WTC11 (cell line): ENCODE measurements at regions not wholly inside any gene's neighbourhood (a gene's known extent, or its start where the extent isn't known, plus 50 kb on each side); places are given as distances from the start of the nearest gene placed in this dataset.

Experiments
- ATAC-seq: fragments of 200-7000 bp; cut with Tn5 transposase; 2 replicates; pipeline ENCODE4 v1.10.0; 2021; ENCODE audit warnings: mild to moderate bottlenecking, moderate library complexity
- CTCF ChIA-PET: fragments of 300-600 bp; sonication (Branson Sonifier 250); formaldehyde crosslinking; loops from one replicate; lab custom pipeline; 2021; ENCODE audit warnings: antibody characterized with exemption; lab: Charles Lee
- POLR2A ChIA-PET: fragments of 350-600 bp; sonication (Branson Sonifier 250); formaldehyde crosslinking; loops from one replicate; lab custom pipeline; 2021; ENCODE audit warnings: antibody characterized with exemption; lab: Charles Lee
- DNase-seq: peaks from one replicate; pipeline ENCODE4 v3.0.0; 2021; ENCODE audit warnings: low spot score
- H3K27ac Mint-ChIP-seq: 2 replicates; pipeline ENCODE4 v1.8.0; 2021; ENCODE audit warnings: mixed read lengths
- H3K27me3 Mint-ChIP-seq: 2 replicates; pipeline ENCODE4 v1.8.0; 2021; ENCODE audit warnings: low read depth, mild to moderate bottlenecking, moderate library complexity, mixed read lengths
- H3K36me3 Mint-ChIP-seq: 2 replicates; pipeline ENCODE4 v1.8.0; 2021; ENCODE audit warnings: mixed read lengths
- H3K4me1 Mint-ChIP-seq: 2 replicates; pipeline ENCODE4 v1.8.0; 2022; ENCODE audit warnings: mixed read lengths
- H3K4me3 Mint-ChIP-seq: 2 replicates; pipeline ENCODE4 v1.8.0; 2021; ENCODE audit warnings: mild to moderate bottlenecking, moderate library complexity, mixed read lengths
- H3K9me3 Mint-ChIP-seq: 2 replicates; pipeline ENCODE4 v1.8.0; 2021; ENCODE audit warnings: mixed read lengths
- ATF1 ChIP-seq: sonication (generic); formaldehyde crosslinking; IDR thresholded peaks from 2 replicates; pipeline ENCODE4 v1.8.1; 2023; ENCODE audit warnings: mild to moderate bottlenecking, moderate library complexity, missing genetic modification reagents
- ESRRA ChIP-seq: sonication (generic); formaldehyde crosslinking; IDR thresholded peaks from 2 replicates; pipeline ENCODE4 v1.8.1; 2022; ENCODE audit warnings: mild to moderate bottlenecking, missing genetic modification reagents, borderline replicate concordance
- FOXP1 ChIP-seq: sonication (generic); formaldehyde crosslinking; IDR thresholded peaks from 2 replicates; pipeline ENCODE4 v1.8.0; 2022; ENCODE audit warnings: missing genetic modification reagents, mild to moderate bottlenecking, moderate library complexity, borderline replicate concordance
- JAZF1 ChIP-seq: fragments of 250-450 bp; sonication (Bioruptor Pico); IDR thresholded peaks from 2 replicates; pipeline ENCODE4 v1.9.0; 2021; ENCODE audit warnings: moderate library complexity, mild to moderate bottlenecking, inconsistent platforms
- OVOL2 ChIP-seq: fragments of 250-450 bp; sonication (Bioruptor Pico); IDR thresholded peaks from 2 replicates; pipeline ENCODE4 v1.9.0; 2021; ENCODE audit warnings: mild to moderate bottlenecking, borderline replicate concordance
- SMAD3 ChIP-seq: sonication (generic); formaldehyde crosslinking; IDR thresholded peaks from 2 replicates; pipeline ENCODE4 v1.8.0; 2022; ENCODE audit warnings: missing genetic modification reagents, mild to moderate bottlenecking, borderline replicate concordance
- ZNF219 ChIP-seq: sonication (generic); formaldehyde crosslinking; IDR thresholded peaks from 2 replicates; pipeline ENCODE4 v1.8.0; 2023; ENCODE audit warnings: missing genetic modification reagents, mild to moderate bottlenecking, borderline replicate concordance
- ZNF423 ChIP-seq: fragments of 250-450 bp; sonication (Bioruptor Pico); IDR thresholded peaks from 2 replicates; pipeline ENCODE4 v2.1.2; 2022; ENCODE audit warnings: mild to moderate bottlenecking, moderate library complexity
- TF ChIP-seq, protein P1 (sequence below): fragments of 250-450 bp; sonication (Bioruptor Pico); IDR thresholded peaks from 2 replicates; pipeline ENCODE4 v1.9.0; 2021; ENCODE audit warnings: mild to moderate bottlenecking, borderline replicate concordance
- TF ChIP-seq, protein P2 (sequence below): fragments of 250-450 bp; sonication (Bioruptor Pico); IDR thresholded peaks from 2 replicates; pipeline ENCODE4 v1.9.0; 2021; ENCODE audit warnings: mild to moderate bottlenecking
- TF ChIP-seq, protein P3 (sequence below): sonication (generic); formaldehyde crosslinking; conservative IDR thresholded peaks from 2 replicates; pipeline ENCODE4 v1.8.1; 2022; ENCODE audit warnings: mild to moderate bottlenecking, missing genetic modification reagents
- TF ChIP-seq, protein P4 (sequence below): sonication (generic); formaldehyde crosslinking; IDR thresholded peaks from 2 replicates; pipeline ENCODE4 v1.8.1; 2022; ENCODE audit warnings: low read depth, mild to moderate bottlenecking, moderate library complexity, missing genetic modification reagents, borderline replicate concordance
- TF ChIP-seq, protein P5 (sequence below): sonication (generic); formaldehyde crosslinking; IDR thresholded peaks from 2 replicates; pipeline ENCODE4 v1.8.0; 2022; ENCODE audit warnings: mild to moderate bottlenecking, missing genetic modification reagents

DNA sequence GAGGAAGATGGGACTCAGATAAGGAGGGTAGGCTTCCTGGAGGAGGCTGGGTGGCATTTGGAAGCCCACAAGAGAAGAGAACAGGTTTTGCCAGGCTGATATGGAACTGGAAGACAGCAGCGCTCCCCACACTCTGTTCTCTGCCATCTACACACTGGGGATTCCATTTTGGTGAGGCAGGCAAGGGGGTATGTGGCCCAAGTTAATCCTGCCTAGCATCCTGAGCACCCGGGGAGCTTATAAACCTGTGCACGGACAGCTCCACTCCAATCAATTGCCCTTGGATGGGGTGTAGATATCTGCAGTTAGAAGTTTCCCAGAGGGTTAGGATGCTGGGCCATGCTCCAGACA, 158.8 kb downstream of the MACROH2A1 start (continued):
- TF ChIP-seq, protein P1, sequence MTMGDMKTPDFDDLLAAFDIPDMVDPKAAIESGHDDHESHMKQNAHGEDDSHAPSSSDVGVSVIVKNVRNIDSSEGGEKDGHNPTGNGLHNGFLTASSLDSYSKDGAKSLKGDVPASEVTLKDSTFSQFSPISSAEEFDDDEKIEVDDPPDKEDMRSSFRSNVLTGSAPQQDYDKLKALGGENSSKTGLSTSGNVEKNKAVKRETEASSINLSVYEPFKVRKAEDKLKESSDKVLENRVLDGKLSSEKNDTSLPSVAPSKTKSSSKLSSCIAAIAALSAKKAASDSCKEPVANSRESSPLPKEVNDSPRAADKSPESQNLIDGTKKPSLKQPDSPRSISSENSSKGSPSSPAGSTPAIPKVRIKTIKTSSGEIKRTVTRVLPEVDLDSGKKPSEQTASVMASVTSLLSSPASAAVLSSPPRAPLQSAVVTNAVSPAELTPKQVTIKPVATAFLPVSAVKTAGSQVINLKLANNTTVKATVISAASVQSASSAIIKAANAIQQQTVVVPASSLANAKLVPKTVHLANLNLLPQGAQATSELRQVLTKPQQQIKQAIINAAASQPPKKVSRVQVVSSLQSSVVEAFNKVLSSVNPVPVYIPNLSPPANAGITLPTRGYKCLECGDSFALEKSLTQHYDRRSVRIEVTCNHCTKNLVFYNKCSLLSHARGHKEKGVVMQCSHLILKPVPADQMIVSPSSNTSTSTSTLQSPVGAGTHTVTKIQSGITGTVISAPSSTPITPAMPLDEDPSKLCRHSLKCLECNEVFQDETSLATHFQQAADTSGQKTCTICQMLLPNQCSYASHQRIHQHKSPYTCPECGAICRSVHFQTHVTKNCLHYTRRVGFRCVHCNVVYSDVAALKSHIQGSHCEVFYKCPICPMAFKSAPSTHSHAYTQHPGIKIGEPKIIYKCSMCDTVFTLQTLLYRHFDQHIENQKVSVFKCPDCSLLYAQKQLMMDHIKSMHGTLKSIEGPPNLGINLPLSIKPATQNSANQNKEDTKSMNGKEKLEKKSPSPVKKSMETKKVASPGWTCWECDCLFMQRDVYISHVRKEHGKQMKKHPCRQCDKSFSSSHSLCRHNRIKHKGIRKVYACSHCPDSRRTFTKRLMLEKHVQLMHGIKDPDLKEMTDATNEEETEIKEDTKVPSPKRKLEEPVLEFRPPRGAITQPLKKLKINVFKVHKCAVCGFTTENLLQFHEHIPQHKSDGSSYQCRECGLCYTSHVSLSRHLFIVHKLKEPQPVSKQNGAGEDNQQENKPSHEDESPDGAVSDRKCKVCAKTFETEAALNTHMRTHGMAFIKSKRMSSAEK (CRISPR knock-in tag), result no peak
- TF ChIP-seq SMAD3 (no peak), JAZF1 (CRISPR knock-in tag) (no peak), ATF1 (CRISPR knock-in tag) (no peak)
- TF ChIP-seq, protein P2, sequence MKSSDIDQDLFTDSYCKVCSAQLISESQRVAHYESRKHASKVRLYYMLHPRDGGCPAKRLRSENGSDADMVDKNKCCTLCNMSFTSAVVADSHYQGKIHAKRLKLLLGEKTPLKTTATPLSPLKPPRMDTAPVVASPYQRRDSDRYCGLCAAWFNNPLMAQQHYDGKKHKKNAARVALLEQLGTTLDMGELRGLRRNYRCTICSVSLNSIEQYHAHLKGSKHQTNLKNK (CRISPR knock-in tag), result no peak
- TF ChIP-seq, all 79 proteins: peak for 0

DNA sequence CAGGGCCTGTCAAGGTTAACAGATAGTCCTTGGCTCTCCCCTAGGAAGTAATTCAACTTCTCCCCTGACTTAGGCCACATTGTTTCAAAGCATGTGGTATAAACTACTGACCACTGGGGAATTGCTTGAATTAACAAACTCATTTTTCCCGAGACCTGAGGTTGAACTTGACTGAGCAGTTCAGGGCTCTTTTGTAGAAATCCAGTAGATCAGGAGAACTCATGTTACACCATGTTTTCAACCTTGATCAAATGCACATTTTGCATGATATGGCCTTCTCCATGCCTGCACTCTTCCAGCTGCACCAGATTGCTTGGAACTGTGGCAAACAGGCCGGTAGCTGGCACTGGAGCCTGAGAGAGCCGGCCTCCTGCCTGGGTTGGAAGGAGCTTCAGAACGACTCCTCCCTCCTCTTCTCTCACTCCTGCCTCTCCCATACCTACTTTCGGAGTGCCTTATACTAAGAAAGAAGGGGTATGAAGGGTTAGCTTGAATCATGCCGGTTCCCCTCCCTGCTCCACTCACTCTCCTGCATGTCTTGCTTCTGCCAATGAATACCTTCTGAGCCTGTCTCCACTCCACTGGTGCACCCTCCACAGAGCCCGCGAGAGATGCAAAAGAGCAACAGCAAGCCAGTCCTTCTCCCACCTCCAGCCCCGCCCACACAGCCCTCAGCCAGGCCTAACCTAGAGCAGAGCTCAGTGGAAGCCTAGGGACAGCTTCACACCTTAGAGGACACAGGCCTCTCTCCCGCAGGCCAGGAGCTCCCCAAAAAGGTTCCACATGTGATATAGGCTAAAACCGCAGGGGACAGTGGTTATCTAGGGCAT, 159.4 kb downstream of the MACROH2A1 start:
- Mint-ChIP-seq H3K36me3 (no peaks in the 10 kb centered on the region), H3K27ac (no peak overlapping the region), H3K9me3 (no peaks in the 10 kb centered on the region), H3K4me1 (peaks cover 17% of the 10 kb centered on the region), H3K27me3 (no peaks in the 10 kb centered on the region), H3K4me3 (no peak overlapping the region)
- ChIA-PET POLR2A (no interaction called here), CTCF (interaction anchor here (1.1 to 2.0 kb wide), 2 partner anchors 22 to 36 kb away, joined by 3 to 4 read pairs; no protein-coding TSS in a partner anchor)
- DNase-seq, result no peak
- ATAC-seq, result peak; percentile 55
- no peak for TF ChIP-seq FOXP1 (CRISPR knock-in tag)
- TF ChIP-seq, protein P3, sequence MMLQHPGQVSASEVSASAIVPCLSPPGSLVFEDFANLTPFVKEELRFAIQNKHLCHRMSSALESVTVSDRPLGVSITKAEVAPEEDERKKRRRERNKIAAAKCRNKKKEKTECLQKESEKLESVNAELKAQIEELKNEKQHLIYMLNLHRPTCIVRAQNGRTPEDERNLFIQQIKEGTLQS, result no peak

DNA sequence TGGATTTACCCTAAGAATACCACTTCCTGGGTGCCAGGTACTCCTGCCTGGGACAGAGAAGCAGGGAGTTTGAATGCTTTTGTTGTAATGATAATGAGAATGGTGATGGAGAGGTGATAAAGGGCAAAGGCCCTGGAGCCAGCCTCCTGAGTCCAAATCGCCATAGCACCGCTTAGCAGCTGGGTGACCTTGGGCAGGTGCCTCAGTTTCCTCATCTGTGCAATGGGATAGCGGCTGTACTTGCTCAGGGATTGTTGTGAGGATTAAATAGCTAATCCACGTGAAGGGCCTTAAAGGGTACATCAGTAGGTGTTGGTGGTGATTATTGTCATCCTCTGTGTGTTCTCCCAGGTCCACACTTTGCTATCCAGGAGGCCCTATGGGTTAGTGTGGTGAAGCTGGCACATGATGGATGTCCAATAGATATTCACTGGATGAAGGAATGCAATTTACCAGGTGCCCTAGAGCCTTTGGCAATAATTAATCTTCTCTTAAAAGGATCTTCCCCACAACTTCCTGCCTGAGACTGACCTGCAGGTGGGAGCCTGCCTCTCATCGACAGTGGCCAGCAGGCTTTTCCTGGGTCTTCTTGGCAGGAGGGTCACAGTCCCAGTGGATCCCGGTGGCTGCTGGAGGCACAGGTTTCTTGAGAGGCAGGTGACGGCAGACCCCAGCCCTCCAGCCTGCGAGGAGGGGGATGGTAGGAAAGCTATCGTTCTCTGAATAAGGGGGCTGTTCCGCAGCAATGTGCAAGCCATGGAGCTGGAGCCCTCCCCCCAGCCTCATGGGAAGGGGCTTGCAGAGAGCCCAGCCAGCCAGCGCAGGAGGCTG, 160.2 kb downstream of the MACROH2A1 start:
- H3K4me1 Mint-ChIP-seq, result peaks cover 17% of the 10 kb centered on the region
- TF ChIP-seq ZNF219 (CRISPR knock-in tag), result no peak
- TF ChIP-seq ESRRA, result no peak
- TF ChIP-seq, protein P4, sequence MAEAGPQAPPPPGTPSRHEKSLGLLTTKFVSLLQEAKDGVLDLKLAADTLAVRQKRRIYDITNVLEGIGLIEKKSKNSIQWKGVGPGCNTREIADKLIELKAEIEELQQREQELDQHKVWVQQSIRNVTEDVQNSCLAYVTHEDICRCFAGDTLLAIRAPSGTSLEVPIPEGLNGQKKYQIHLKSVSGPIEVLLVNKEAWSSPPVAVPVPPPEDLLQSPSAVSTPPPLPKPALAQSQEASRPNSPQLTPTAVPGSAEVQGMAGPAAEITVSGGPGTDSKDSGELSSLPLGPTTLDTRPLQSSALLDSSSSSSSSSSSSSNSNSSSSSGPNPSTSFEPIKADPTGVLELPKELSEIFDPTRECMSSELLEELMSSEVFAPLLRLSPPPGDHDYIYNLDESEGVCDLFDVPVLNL, result no peak
- TF ChIP-seq, protein P5, sequence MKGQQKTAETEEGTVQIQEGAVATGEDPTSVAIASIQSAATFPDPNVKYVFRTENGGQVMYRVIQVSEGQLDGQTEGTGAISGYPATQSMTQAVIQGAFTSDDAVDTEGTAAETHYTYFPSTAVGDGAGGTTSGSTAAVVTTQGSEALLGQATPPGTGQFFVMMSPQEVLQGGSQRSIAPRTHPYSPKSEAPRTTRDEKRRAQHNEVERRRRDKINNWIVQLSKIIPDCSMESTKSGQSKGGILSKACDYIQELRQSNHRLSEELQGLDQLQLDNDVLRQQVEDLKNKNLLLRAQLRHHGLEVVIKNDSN (CRISPR knock-in tag), result no peak
- peak; percentile 39; the same call in 1 of the 2 replicates for TF ChIP-seq ZNF423
- TF ChIP-seq OVOL2, result no peak
- DNase-seq (no peak), ATAC-seq (0 out of 2 replicates have a peak, but pooled peaks have one; percentile 13)
- no peaks in the 10 kb centered on the region for H3K27me3 Mint-ChIP-seq
- CTCF ChIA-PET, result interaction anchor here (1.1 to 2.0 kb wide), 2 partner anchors 21 to 35 kb away, joined by 3 to 4 read pairs; no protein-coding TSS in a partner anchor
- H3K4me3 Mint-ChIP-seq, result no peak overlapping the region
- H3K9me3 Mint-ChIP-seq, result no peaks in the 10 kb centered on the region
- POLR2A ChIA-PET, result no interaction called here
- H3K27ac Mint-ChIP-seq, result no peak overlapping the region
- no peaks in the 10 kb centered on the region for H3K36me3 Mint-ChIP-seq
